SU-DHL-6 (cell line): ENCODE measurements at regions not wholly inside any gene's neighbourhood (a gene's known extent, or its start where the extent isn't known, plus 50 kb on each side); places are given as distances from the start of the nearest gene placed in this dataset.

ENCODE experiments used
- EZH2phosphoT487 ChIP-seq: fragments of 200-600 bp; sonication (generic), shearing (Covaris generic); conservative IDR thresholded peaks from 2 replicates; pipeline ENCODE4 v1.6.1; 2018; ENCODE audit warnings: mild to moderate bottlenecking, antibody characterized with exemption, low read length, moderate library complexity, mixed read lengths
- TF ChIP-seq, protein P1 (sequence below): fragments of 200-600 bp; sonication (generic); IDR thresholded peaks from one replicate; pipeline ENCODE4 v1.5.1; 2017; ENCODE audit warnings: antibody characterized with exemption, mild to moderate bottlenecking, low read length, moderate library complexity; ENCODE audit not compliant: insufficient read depth, poor library complexity, severe bottlenecking

DNA sequence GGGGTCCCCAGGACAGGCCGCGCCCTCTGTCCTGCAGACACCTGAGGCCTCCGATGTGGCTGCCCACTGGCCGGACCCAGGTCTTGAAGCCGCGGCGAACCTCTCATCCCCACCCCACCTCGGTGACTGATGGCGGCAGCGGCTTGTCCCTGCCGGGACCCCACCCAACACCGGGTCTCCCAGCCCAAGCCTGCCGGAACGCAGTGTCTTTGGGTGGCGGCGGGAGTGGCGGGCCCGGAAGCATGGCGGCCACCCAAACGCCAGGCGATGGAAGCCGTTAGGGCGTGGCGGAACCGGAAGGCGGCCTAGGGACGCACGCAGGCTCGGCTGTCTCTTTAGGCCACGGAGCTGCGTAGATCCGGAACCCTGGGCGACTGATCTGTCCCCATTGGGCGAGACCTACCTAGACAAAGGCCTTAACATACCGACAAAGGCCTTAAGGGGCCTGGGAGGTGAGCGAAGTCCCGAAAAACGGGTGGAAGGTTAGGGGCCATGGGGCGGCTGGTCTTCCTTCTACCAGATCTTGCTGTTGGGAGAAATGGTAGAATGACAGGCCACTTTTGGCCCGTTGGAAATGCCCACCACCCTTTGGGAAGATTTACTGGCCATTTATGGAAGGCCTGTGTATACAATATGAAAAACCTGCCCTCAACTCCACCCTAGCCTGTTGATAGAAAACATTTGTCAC lies 94.6 kb upstream of the SMC2 start:
- TF ChIP-seq, protein P1, sequence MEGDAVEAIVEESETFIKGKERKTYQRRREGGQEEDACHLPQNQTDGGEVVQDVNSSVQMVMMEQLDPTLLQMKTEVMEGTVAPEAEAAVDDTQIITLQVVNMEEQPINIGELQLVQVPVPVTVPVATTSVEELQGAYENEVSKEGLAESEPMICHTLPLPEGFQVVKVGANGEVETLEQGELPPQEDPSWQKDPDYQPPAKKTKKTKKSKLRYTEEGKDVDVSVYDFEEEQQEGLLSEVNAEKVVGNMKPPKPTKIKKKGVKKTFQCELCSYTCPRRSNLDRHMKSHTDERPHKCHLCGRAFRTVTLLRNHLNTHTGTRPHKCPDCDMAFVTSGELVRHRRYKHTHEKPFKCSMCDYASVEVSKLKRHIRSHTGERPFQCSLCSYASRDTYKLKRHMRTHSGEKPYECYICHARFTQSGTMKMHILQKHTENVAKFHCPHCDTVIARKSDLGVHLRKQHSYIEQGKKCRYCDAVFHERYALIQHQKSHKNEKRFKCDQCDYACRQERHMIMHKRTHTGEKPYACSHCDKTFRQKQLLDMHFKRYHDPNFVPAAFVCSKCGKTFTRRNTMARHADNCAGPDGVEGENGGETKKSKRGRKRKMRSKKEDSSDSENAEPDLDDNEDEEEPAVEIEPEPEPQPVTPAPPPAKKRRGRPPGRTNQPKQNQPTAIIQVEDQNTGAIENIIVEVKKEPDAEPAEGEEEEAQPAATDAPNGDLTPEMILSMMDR = no peak
- TF ChIP-seq EZH2phosphoT487 = no peak
